Cardiac muscle cell (in vitro differentiated cells and primary cell): ENCODE measurements at regions not wholly inside any gene's neighbourhood (a gene's known extent, or its start where the extent isn't known, plus 50 kb on each side); places are given as distances from the start of the nearest gene placed in this dataset.

Experiments
- DNase-seq, 2 donors: peaks; one replicate each; pipeline versions ENCODE4 v3.0.0 to v3.0.0-alpha.2; 2010 to 2017; ENCODE audit warnings: low read depth in 1 of 2, low spot score in 1 of 2
- H3K27ac ChIP-seq: fragments of 200-600 bp; sonication (generic); 2 replicates; pipeline ENCODE4 v1.5.1; 2016
- H3K27me3 ChIP-seq: fragments of 200-600 bp; sonication (generic); 2 replicates; pipeline ENCODE4 v1.6.0; 2016; ENCODE audit warnings: control low read depth
- H3K36me3 ChIP-seq: fragments of 200-600 bp; sonication (generic); 2 replicates; pipeline ENCODE4 v1.5.1; 2016; ENCODE audit warnings: control low read depth
- H3K4me1 ChIP-seq: fragments of 200-600 bp; sonication (generic); 2 replicates; pipeline ENCODE4 v1.8.1; 2017; ENCODE audit warnings: low read depth, mild to moderate bottlenecking, mixed run types
- H3K4me3 ChIP-seq: fragments of 200-600 bp; sonication (generic); 2 replicates; pipeline ENCODE4 v1.5.1; 2016; ENCODE audit warnings: mild to moderate bottlenecking
- H3K9me3 ChIP-seq: fragments of 200-600 bp; sonication (generic); 2 replicates; pipeline ENCODE4 v1.5.1; 2017; ENCODE audit warnings: low read depth, mild to moderate bottlenecking, control low read depth
- CTCF ChIP-seq: IDR thresholded peaks from 2 replicates; pipeline ENCODE4 v1.5.1; 2012; ENCODE audit warnings: low read depth, mild to moderate bottlenecking, low read length

- Histone ChIP-seq H3K4me3 (no peak overlapping the region), H3K9me3 (no peaks in the 10 kb centered on the region), H3K4me1 (no peaks in the 10 kb centered on the region), H3K27me3 (no peaks in the 10 kb centered on the region), H3K27ac (no peak overlapping the region), H3K36me3 (no peaks in the 10 kb centered on the region)
- no peak for TF ChIP-seq CTCF
- DNase-seq: no peak
Measured at GRCh38 chr2:19684516-19684915, 217.3 kb downstream of the TTC32 start.

GRCh38 chr2:19683556-19683955, 218.2 kb downstream of the TTC32 start:
- Histone ChIP-seq H3K4me1 (no peaks in the 10 kb centered on the region), H3K36me3 (no peaks in the 10 kb centered on the region), H3K9me3 (no peaks in the 10 kb centered on the region), H3K4me3 (no peak overlapping the region), H3K27ac (no peak overlapping the region), H3K27me3 (no peaks in the 10 kb centered on the region)
- no peak for DNase-seq
- no peak for TF ChIP-seq CTCF

GRCh38 chr2:19682493-19682892, 219.3 kb downstream of the TTC32 start:
- DNase-seq: no peak
- Histone ChIP-seq H3K9me3 (no peaks in the 10 kb centered on the region), H3K36me3 (no peaks in the 10 kb centered on the region), H3K4me1 (no peaks in the 10 kb centered on the region), H3K4me3 (no peak overlapping the region), H3K27ac (no peak overlapping the region), H3K27me3 (no peaks in the 10 kb centered on the region)
- TF ChIP-seq CTCF: no peak

- Histone ChIP-seq H3K36me3 (no peaks in the 10 kb centered on the region), H3K9me3 (no peaks in the 10 kb centered on the region), H3K27ac (no peak overlapping the region), H3K4me3 (no peak overlapping the region), H3K4me1 (no peaks in the 10 kb centered on the region), H3K27me3 (no peaks in the 10 kb centered on the region)
- no peak for DNase-seq
- TF ChIP-seq CTCF: no peak
Measured at GRCh38 chr2:19677825-19678518, 223.8 kb downstream of the TTC32 start.

GRCh38 chr2:19677215-19677777, 224.5 kb downstream of the TTC32 start:
- Histone ChIP-seq H3K27ac (no peak overlapping the region), H3K27me3 (no peaks in the 10 kb centered on the region), H3K9me3 (no peaks in the 10 kb centered on the region), H3K4me1 (no peaks in the 10 kb centered on the region), H3K4me3 (no peak overlapping the region), H3K36me3 (no peaks in the 10 kb centered on the region)
- TF ChIP-seq CTCF: no peak
- DNase-seq: no peak
